GM12878 (cell line): ENCODE measurements at regions not wholly inside any gene's neighbourhood (a gene's known extent, or its start where the extent isn't known, plus 50 kb on each side); places are given as distances from the start of the nearest gene placed in this dataset.

Experiments
- ASH2L ChIP-seq: fragments of 300-600, 200-600 bp; sonication (generic); IDR thresholded peaks from 2 replicates; pipeline ENCODE4 v1.6.1; 2017; ENCODE audit warnings: low read depth, mild to moderate bottlenecking, borderline replicate concordance
- EP300 ChIP-seq, 2 experiments: fragments of 150-350 bp in 1 of 2; IDR thresholded peaks; 2 replicates each; pipeline ENCODE4 v1.6.1; 2011 to 2012; ENCODE audit warnings: low read depth in 2 of 2, low read length in 2 of 2, borderline replicate concordance in 1 of 2, improper control_type of control experiment in 1 of 2, inconsistent platforms in 1 of 2; ENCODE audit not compliant: control insufficient read depth in 1 of 2
- GATAD2B ChIP-seq: fragments of 450-650 bp; conservative IDR thresholded peaks from 2 replicates; pipeline ENCODE4 v1.6.1; 2017; ENCODE audit warnings: low read depth, mild to moderate bottlenecking, moderate library complexity
- HDAC2 ChIP-seq: fragments of 200-600 bp; sonication (generic); IDR thresholded peaks from 2 replicates; pipeline ENCODE4 v1.6.1; 2017
- SP1 ChIP-seq: IDR thresholded peaks from one replicate; pipeline ENCODE4 v1.6.1; 2011; ENCODE audit warnings: low read depth, low read length
- SREBF1 ChIP-seq: IDR thresholded peaks from 2 replicates; pipeline ENCODE4 v1.6.1; 2012; ENCODE audit warnings: mild to moderate bottlenecking, low read length
- ZSCAN29 ChIP-seq: fragments of 450-650 bp; IDR thresholded peaks from 2 replicates; pipeline ENCODE4 v1.6.1; 2017; ENCODE audit warnings: mild to moderate bottlenecking, moderate library complexity
- TF ChIP-seq, protein P1 (sequence below): IDR thresholded peaks from 2 replicates; pipeline ENCODE4 v1.6.1; 2012; ENCODE audit warnings: mild to moderate bottlenecking, low read depth, low read length

DNA sequence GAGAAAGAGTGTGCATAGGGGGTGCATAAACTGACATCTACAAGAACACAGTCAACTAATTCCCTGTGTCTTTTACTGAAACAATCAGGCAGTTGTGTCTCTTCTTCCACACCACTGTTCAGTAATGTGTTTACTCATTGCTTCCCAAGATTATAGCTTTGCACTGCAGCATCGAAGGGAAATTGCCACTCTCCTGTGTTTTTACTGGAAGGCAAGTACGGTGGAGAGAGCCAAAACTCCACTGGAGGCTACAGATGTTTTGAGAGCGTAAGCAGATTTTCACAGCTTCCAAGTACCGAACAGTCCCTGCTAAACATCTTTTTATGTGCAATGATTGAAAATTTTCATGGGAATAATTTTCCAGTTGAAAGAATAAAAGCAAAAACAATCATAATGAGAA lies 510.5 kb upstream of the AKR1E2 start:
- TF ChIP-seq, protein P1, sequence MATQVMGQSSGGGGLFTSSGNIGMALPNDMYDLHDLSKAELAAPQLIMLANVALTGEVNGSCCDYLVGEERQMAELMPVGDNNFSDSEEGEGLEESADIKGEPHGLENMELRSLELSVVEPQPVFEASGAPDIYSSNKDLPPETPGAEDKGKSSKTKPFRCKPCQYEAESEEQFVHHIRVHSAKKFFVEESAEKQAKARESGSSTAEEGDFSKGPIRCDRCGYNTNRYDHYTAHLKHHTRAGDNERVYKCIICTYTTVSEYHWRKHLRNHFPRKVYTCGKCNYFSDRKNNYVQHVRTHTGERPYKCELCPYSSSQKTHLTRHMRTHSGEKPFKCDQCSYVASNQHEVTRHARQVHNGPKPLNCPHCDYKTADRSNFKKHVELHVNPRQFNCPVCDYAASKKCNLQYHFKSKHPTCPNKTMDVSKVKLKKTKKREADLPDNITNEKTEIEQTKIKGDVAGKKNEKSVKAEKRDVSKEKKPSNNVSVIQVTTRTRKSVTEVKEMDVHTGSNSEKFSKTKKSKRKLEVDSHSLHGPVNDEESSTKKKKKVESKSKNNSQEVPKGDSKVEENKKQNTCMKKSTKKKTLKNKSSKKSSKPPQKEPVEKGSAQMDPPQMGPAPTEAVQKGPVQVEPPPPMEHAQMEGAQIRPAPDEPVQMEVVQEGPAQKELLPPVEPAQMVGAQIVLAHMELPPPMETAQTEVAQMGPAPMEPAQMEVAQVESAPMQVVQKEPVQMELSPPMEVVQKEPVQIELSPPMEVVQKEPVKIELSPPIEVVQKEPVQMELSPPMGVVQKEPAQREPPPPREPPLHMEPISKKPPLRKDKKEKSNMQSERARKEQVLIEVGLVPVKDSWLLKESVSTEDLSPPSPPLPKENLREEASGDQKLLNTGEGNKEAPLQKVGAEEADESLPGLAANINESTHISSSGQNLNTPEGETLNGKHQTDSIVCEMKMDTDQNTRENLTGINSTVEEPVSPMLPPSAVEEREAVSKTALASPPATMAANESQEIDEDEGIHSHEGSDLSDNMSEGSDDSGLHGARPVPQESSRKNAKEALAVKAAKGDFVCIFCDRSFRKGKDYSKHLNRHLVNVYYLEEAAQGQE, result no peak
- TF ChIP-seq ASH2L, result no peak
- no peak for TF ChIP-seq GATAD2B
- TF ChIP-seq ZSCAN29, result no peak
- no peak for TF ChIP-seq SREBF1
- TF ChIP-seq HDAC2, result no peak
- no peak for TF ChIP-seq EP300 (IDR thresholded peaks at IDR 0.05; ENCODE audit: borderline replicate concordance in 1 of 2, control insufficient read depth in 1 of 2, low read depth in 2 of 2, low read length in 2 of 2)
- TF ChIP-seq SP1, result no peak
